ENCODE measurements at regions not wholly inside any gene's neighbourhood (a gene's known extent, or its start where the extent isn't known, plus 50 kb on each side); places are given as distances from the start of the nearest gene placed in this dataset.
"Not testable (repeated sequence)": the region's sequence is repeated elsewhere in the genome, so short reads cannot be mapped to it uniquely, and the experiment has no call there.

DNA sequence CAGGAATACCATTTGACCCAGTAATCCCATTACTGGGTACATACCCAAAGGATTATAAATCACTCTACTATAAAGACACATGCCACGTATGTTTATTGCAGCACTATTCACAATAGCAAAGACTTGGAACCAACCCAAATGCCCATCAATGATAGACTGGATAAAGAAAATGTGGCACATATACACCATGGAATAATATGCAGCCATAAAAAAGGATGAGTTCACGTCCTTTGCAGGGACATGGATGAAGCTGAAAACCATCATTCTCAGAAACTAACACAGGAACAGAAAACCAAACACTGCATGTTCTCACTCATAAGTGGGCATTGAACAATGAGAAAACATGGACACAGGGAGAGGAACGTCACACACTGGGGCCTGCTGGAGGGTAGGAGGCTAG is 556.1 kb upstream of the ADGRL2 start:
- DNase-seq: not testable (repeated sequence)

DNA sequence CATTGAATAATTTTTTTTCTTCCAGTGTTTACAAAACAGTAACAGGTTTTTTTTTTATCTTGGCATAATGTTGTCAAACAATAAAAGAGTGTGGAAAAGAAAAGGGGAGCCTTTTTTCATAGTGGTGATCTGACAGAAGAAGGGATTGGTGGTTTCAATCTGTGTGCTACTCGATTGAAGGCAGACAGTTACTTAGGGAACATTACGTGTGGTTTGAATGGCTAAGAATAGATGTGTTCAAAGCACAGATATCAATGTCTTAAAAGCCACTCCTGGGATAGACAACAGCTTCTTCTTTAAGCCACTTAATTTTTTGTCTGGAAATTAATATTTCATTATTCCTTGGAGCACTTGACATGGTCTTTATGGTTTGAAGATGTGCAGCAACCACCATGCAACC is 558.6 kb upstream of the ADGRL2 start:
- DNase-seq: no peak

DNA sequence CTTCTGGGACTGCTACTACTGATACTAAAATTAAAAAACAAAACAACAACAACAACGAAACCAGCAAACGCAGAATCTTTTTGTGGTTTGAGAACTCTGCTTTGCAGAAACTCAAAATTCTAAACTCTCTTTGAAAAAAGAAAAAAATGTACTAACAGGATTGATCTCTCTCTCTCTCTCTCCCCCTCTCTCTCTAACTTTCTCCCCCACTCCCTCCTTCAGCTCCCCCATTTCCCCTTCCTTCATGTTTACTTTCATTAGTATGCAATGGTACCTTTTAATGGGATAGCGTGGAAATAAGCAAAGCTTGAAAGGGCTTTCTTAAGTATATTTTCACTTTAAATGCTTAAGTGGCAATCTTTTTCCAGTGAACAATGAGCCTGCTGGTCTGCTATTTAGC is 562.6 kb upstream of the ADGRL2 start:
- DNase-seq: no peak

DNA sequence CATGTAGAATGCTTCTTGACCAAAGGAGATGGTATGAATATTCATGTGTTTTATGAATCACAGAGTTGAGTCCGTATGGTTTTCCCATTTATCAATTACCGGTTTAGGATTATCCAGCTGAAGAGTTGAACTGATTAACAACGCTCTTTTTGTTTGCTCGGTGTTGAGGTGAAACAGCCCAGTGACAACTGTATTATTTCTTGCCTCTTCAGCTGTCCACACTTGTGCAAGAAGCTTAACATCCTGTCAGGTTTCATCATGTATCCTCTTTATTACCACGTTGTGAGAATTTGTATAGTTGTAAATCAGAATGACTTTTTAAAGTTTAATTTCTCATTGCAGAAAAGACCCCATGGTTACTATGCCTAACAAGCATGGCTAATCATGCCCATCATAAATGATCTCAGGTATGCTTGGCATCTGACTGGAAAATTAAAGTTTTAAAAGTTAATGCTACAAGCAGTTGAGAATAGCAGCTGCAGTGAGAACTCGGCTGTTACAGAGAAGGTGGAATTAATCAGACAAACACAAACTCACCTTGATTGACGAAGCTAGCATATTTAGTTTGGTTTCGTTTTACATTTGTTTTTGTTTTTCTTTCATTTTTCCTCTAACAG is 563.2 kb upstream of the ADGRL2 start:
- no peak for DNase-seq

DNA sequence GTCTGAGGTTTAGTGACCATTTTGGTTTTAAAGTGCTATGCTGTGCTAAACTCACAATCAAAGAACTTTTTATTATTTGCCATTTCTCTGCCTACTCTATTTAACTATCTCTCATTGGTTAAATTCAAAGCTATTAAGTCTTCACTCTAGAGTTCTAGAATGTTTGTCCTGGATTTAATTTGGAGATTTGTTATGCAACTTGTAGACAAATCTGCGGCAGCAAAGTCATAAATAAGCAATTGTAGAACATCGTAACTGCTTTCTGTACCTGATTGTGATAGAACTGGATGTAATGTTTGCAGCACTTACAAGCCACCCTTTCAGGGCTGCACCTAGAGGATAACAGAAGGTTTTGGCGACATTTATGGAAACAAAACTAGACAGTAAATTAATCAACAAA is 566.5 kb upstream of the ADGRL2 start:
- DNase-seq: no peak

DNA sequence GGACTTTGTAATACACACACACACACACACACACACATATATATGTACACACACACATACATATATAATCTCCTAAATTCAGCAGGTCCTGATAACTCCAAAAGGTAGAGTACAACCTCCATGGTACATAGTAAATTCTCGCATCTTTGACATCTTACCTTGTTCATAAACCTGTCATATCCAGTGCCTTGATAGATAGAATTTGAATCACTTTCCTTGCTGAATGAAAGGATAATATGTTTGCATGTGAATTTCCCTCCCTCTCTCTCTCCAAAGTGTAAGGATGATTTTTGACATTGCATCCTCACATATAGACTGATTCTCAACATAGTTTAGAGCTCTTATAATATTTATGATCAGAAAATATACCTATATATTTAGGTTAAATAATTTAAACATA is 567.1 kb upstream of the ADGRL2 start:
- no peak for DNase-seq

DNA sequence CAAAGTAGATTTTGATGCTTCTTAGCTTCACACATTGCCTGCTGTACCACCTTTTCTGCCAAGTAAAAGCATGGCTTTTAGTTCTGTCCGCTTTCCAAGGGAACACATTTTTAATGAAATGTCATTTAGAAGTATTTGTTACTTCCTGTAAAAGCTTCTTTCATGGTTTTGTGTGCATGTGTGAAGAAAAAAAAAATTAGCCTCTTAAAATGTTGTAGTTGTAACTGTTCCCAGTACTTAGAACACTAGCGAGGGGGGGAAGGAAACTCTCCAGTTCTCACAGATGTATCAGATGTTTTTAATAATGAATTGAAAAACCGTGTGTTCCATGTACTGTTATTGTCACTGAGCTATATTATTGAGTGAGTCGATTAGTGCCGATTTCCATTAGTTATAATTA is 568.3 kb upstream of the ADGRL2 start:
- DNase-seq: no peak

DNA sequence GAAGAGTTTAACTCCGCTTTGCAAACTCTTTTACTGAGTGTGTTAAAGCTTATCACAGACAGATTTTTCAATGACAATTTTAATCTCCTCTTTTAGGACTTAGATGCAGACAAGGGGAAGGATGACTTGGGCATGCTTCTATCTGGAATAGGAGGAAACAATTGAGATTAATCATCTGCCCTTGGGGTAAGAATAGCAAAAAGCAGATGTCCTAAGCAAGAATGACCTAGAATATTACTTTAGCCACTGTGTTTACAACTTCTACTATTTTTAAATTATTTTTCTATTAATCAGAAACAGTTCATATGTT is 569.0 kb upstream of the ADGRL2 start:
- DNase-seq: no peak

DNA sequence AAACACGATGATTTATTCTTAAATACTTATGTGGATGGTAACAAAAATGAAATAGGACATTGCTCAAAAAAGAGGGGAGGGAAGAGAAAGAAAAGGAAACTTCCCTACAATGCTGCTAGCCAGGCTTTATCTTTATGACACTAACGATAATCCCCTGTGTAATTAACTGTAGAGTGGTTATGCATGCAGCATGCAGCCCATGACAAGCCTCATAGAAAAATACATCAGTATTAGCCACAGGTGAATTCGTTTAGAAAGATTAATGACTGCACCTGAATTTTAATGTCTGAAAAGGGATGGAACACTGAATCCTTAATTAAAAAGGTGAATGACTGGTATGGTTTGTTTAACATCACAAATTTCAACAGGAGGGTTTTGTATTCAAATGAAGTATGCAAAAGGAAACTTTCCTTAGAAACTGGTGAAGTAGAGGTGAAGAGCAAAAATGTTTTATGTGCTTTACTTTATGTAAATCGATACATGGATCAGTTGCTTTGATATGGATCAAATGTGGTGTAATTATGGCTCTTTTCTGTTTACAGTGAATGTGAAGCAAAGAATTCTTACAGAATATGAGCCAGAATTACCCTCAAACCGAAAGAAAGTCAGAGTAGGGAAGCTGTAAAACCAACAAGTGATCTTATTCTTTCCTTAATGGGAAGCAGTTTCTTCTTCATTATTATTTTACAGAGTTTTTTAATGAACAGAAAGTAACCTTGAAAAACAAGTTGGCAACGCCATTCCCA is 569.6 kb upstream of the ADGRL2 start:
- no peak for DNase-seq

DNA sequence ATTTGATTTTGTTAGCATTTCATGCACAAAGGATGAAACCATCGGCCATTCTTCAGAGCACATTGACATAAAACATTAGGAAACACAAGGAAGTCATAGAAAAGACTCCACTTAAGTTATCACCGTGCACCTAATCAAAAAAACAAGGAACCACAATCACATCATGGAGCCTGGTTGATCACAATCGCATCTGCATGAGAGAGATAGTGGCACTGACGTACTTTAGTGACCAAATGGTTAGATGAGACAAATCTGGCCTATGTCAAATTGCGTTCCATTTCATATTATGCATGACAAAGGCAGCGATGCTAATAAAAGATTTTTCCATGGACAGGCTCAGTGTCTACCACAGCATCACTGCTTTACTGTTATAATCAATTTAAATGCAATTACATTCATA is 571.8 kb upstream of the ADGRL2 start:
- no peak for DNase-seq

DNA sequence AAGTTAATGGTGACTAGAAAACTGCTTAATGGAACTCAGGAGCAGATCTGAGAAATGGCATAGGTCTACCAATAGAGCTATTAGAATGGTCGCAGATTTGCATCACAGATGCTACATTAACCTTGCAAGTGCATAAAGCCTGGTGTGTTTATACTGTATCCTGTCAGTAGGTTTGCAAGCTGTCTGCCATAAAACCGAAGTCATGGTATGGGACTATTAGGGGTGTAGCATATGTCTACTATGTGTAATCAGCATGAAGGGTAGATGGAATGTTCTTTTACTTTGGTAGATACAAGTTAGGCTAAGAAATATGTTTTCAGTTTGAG is 574.2 kb upstream of the ADGRL2 start:
- no peak for DNase-seq

DNA sequence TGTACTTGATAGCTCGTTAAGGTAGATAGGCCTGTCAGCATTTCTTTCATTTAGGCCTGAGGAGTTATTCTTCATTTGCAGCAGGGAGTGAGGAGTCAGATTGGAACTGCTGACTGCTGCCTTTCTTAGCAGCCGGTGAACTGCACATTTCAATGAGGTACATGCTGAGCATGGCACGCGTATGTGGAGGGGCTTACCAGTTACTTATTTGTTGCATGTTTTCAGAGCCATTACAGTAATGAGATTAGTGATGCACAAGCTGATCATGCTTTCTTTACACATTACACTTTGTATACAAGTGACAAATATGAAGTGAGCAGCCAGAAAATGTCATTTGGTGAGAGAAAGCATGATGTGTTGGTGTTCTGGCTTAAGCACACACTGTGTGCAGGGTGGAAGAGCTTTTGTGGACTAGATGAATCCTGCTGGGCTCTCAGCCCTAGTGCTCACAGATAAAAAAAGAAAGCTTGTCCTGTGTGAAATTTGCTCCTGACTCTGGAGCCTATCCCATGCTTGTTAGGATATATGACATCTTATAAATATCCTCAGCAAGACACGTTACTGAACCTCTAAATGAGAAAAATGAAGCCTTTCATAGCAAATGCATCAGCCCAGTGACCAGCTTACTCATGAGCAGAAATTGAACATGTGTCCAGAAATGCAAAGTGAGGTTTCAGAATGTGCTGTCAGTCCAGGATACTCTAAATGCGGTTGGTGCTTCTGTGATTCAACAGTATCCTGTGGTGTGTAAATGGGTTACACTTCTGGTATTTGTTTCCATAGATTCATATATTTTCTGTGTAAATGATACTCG is 574.7 kb upstream of the ADGRL2 start:
- DNase-seq: no peak

DNA sequence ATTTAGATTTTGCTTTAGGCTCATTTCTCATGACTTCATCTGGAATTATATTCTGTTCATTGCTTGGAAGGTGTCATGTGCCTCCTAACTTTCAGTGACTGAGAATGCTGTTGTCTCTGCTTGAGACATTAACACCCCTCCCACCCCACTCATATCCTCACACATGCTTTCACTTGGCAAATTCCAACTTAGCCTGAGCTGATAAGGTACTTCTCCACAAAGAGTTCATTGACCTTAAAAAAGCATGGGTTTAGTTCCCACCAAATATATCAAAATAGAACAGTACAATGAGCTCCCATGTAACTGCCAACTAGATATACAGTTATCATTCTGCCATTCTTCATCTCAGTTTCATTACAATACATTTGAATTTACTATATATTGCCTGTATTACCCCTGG is 576.5 kb upstream of the ADGRL2 start:
- DNase-seq: no peak

DNA sequence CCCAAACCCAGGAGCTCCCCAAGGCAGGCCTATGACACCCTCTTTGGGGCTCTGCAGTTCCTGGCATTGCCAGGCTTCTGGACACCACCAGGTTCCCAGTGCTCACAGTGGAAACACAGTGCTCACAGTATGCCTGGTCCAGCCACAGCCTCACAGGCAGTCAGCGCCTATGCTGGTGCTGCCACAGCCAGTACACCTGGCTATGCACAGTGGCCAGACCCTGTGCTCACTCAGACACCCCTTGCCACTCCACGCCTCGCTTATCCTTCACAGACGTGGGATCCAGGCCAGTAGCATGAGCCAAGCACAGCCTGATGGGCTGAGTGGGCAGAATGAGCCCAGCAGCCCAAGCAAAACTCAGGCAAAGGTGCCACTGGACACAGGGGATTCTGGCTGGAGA is 579.2 kb upstream of the ADGRL2 start:
- DNase-seq: no peak

DNA sequence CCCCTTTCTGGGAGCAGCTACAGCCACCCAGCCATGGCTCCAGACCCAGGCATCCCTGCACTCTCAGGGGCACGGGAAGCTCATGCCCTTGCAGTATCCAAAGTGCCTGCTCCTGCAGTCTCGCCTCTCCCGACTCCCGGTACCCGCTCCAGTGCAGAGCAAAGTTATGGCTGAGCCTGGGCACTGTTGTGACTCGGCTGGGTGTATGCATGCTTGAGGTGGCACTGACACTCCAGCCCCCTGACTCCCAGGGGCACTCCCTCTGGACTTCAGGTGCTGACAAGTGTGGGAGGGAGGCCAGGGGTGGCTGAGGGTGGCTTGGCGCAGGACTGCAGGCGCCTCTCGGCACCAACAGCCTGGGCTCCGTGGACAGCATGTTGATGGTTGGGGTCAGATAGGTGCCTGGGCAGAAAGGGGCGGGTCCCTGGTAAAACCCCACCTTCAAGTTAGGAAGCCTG is 580.1 kb upstream of the ADGRL2 start:
- DNase-seq: no peak

DNA sequence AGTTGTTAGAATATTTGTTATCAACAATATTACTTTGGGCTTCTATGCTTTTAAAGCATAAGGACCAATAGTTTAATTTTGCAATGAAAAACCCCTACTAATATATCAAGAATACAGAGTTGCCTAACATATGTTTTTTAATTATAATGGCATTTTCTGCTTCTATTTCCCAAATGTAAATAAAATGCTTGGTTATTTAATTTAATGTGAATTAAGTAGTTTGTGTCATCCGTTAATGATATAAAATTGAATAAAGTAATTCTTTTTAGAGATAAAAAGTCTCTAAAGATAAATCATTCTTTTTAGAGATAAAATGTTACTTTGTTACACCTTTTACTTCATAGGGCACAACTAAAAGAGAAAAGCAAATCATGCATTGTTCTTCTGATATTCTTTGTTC is 583.7 kb upstream of the ADGRL2 start:
- DNase-seq: no peak

DNA sequence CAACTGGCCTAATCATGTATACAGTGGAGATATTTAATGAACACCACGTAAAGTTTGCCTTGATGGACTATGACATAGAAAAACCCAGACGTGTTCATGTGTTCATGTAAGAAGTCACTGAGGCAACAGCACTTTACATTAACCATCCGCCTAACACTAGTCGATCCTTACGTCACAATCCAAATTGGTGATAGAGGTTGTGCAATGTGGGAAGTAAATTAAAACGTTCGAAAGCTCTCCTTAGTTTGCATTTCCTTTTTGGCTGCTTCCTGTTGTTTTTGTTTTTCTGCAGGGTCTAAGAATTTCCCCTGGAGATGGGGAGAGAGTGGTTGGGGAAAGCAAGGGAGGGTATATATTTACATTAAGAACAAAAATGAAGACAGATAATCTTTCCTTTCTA is 587.5 kb upstream of the ADGRL2 start:
- DNase-seq: no peak

DNA sequence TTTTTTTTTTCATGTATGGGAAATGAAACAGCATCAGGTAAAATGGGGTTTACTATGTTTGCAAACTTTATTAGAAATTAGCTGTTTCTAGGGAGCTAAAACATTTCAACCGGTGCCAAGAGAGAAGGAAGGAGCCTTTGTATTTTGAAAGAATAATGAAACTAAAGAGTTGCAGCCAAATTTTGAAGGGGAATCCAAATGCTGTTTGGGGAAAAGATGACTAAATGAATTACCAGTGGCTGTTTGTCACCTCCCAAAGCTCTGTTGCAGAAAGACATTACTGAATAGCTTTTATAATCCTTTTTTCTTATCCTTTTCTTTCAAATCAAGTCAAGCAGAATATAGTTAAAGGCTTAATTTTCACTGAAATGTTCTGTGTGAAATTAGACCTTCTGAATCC is 591.3 kb upstream of the ADGRL2 start:
- no peak for DNase-seq

DNA sequence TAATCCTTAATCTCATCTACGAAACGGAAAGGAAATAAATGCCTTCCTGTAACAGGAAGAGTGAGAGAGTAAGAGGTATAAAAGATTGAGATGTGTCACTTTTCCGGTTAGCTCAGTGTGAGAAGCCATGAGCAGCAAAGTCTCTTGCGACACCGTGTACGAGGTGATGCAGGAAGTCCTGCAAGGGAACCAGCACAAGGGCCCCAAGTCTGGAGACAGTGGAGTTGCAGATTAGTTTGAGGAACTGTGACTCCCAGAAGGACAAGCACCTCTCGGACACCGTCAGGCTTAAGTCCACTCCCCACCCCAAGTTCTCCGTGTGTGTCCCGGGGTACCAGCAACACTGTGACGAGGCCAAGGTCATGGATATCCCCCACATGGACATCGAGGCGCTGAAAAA is 592.3 kb upstream of the ADGRL2 start:
- no peak for DNase-seq

DNA sequence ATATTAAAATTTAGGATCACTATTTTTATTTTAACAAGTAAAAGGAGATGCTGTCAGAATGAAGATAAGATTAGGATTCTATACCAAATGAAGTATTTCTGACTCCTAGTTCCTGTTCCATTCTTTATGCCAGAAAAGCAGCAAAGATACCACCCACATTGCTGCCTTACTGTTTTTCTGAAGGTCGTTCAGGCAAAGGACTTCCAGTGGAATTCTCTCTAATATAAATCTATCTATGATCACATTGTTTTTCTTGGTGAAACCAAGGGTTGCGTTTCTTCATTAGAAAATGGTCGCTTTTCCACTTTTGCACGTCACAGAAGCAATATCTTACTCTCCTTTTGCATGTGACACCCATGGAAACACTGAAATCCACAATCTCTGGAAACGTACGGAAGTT is 594.8 kb upstream of the ADGRL2 start:
- DNase-seq: no peak

DNA sequence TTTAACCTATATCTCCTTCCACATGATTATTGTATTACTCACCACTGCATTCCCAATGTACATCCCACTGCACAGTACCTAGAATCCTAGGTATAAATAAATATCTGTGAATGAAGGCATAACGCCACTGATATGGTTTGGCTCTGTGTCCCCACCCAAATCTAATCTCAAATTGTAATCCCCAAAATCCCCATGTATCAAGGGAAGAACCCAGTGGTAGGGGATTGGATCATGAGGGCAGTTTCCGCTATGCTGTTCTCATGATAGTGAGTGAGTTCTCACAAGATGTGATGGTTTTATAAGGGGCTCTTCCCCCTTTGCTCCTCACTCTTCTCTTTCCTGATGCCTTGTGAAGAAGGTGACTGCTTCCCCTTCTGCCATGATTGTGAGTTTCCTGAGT is 599.0 kb upstream of the ADGRL2 start:
- no peak for DNase-seq

DNA sequence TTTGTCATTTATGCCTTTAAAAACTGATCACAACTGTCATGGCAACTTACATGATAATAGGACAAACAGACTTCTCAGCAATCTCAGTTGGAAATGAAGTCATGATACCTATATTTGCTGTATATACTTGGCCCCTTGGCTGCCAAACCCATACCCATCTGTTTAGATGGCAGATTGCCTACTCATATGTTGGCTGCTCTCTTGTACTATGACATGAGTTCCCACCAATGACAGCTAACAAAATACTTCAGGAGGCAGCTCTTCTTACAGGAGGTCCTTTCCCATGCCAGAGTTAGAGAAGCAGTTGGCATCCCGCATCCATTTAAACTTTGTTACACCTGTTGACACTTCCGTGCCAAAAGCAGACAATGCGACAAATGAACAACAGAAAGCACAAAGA is 603.1 kb upstream of the ADGRL2 start:
- no peak for DNase-seq

DNA sequence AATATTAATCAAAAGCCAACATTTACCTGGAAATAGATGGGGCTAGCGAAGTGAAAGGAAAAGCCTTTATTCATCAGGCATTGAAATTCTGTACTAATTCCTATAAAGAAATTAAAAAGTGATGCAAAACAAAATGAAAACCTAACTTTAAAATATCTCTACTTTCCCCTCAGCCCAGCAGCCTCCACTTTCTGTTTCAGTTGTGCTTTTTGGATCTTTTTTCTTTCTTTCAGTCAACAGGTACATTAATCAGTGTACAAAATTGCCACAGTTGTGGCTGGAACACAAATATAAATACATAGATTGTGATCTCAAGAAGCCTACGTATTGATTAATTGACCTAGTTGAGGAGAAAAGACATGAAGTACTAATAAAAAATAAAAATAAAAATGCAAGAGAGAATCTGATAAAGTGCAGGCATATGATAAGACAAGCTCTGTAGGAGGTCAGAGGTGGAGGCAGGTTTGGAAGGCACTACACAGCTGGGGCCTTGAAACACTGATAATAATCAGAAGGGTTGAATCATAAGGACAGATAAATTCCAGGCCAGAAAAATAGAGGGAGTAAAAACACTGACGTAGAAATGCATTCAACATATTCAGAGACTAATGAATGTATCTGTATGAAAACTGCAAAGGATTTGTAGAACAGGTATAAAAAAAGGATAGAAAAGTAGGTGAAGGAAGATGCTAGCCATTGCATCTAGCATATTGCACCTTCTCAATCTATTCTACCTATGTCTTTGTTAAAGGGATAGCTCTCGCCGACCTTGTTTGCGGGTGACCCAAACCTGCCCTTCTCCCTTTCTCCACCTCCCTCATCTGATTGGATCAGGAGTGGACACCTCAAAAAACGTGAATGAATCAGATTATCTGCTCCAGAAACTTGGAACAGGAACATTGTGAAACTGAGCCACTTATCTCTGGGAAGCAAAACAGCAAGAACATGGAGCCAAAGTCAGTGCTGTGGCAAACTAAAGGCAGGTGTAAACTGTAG is 607.8 kb upstream of the ADGRL2 start:
- no peak for DNase-seq
